A673 (cell line): ENCODE measurements at regions not wholly inside any gene's neighbourhood (a gene's known extent, or its start where the extent isn't known, plus 50 kb on each side); places are given as distances from the start of the nearest gene placed in this dataset.
"Not testable (repeated sequence)": the region's sequence is repeated elsewhere in the genome, so short reads cannot be mapped to it uniquely, and the experiment has no call there.

Source experiments
- CTCF ChIP-seq: fragments of 300-800, 200-600 bp; sonication (generic); conservative IDR thresholded peaks from 2 replicates; pipeline ENCODE4 v1.5.1; 2017; ENCODE audit warnings: low read depth, mild to moderate bottlenecking, antibody characterized with exemption, low read length, moderate library complexity, mixed read lengths
- EZH2 ChIP-seq: fragments of 200-600 bp; sonication (generic); IDR thresholded peaks from 2 replicates; pipeline ENCODE4 v1.6.1; 2017; ENCODE audit warnings: borderline replicate concordance, low read depth, mild to moderate bottlenecking, mixed read lengths, antibody characterized with exemption, low read length; ENCODE audit not compliant: poor library complexity, severe bottlenecking

DNA sequence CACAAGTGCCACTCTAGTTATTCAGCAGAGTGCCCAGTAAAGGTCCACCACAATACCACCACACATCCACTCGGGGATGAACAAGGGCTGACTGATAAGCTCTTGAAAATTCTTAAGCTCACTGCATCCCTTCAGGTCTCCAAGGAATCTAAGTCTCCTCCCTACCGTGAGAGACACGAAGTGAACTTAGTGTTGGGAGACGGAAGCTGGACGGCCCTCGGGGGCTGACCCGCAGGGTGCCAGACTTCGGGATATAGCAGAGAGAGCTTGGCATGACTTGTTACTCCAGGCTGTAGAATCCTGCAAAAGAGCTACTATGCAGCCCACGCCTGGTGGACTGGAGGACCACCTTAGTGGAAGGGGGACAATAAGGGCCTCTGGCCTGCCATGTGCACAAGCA is 75.1 kb downstream of the LYZL1 start:
- TF ChIP-seq CTCF, EZH2: not testable (repeated sequence)
